GM23248 (cell line): ENCODE measurements at regions not wholly inside any gene's neighbourhood (a gene's known extent, or its start where the extent isn't known, plus 50 kb on each side); places are given as distances from the start of the nearest gene placed in this dataset.

ENCODE experiments used
- EZH2 ChIP-seq: fragments of 200-600 bp; sonication (generic); IDR thresholded peaks from 2 replicates; pipeline ENCODE4 v1.6.1; 2018; ENCODE audit warnings: antibody characterized with exemption, mild to moderate bottlenecking; ENCODE audit not compliant: insufficient read depth, poor library complexity, severe bottlenecking
- EZH2phosphoT487 ChIP-seq: fragments of 200-600 bp; sonication (generic); IDR thresholded peaks from 2 replicates; pipeline ENCODE4 v1.6.1; 2018; ENCODE audit warnings: antibody characterized with exemption, moderate library complexity, mild to moderate bottlenecking, low read depth; ENCODE audit not compliant: insufficient read depth

- TF ChIP-seq EZH2 (no peak), EZH2phosphoT487 (no peak)
Observed at GRCh38 chr4:182063651-182064050, 179.6 kb upstream of the TENM3 start.
